ENCODE measurements at regions not wholly inside any gene's neighbourhood (a gene's known extent, or its start where the extent isn't known, plus 50 kb on each side); places are given as distances from the start of the nearest gene placed in this dataset.

- DNase-seq, result no peak
These were observed 396.0 kb upstream of the SMIM31 start for GRCh38 chr4:164357957-164358356.

GRCh38 chr4:164358400-164358799 lies 395.5 kb upstream of the SMIM31 start:
- no peak for DNase-seq

GRCh38 chr4:164359881-164360280 lies 394.1 kb upstream of the SMIM31 start:
- DNase-seq, result no peak

GRCh38 chr4:164368894-164369293 lies 385.0 kb upstream of the SMIM31 start:
- no peak for DNase-seq

GRCh38 chr4:164373021-164373420 lies 380.9 kb upstream of the SMIM31 start:
- DNase-seq, result no peak

GRCh38 chr4:164377277-164377676 lies 376.7 kb upstream of the SMIM31 start:
- no peak for DNase-seq

GRCh38 chr4:164378361-164378760 lies 375.6 kb upstream of the SMIM31 start:
- DNase-seq, result no peak

GRCh38 chr4:164379694-164380093 lies 374.2 kb upstream of the SMIM31 start:
- DNase-seq, result no peak

- no peak for DNase-seq
These were observed 372.1 kb upstream of the SMIM31 start for GRCh38 chr4:164381859-164382258.

- DNase-seq, result peak; percentile 55
These were observed 370.9 kb upstream of the SMIM31 start for GRCh38 chr4:164383058-164383357.

- DNase-seq, result peak; percentile 84
These were observed 370.3 kb upstream of the SMIM31 start for GRCh38 chr4:164383358-164384220.

GRCh38 chr4:164384416-164384815 lies 369.5 kb upstream of the SMIM31 start:
- peak; percentile 35 for DNase-seq

- no peak for DNase-seq
These were observed 357.5 kb upstream of the SMIM31 start for GRCh38 chr4:164396439-164396838.

- DNase-seq, result no peak
These were observed 351.4 kb upstream of the SMIM31 start for GRCh38 chr4:164402554-164402953.

GRCh38 chr4:164405774-164406173 lies 348.2 kb upstream of the SMIM31 start:
- no peak for DNase-seq

- no peak for DNase-seq
These were observed 345.1 kb upstream of the SMIM31 start for GRCh38 chr4:164408831-164409230.

- DNase-seq, result no peak
These were observed 343.5 kb upstream of the SMIM31 start for GRCh38 chr4:164410401-164410800.

- DNase-seq, result no peak
These were observed 341.7 kb upstream of the SMIM31 start for GRCh38 chr4:164412246-164412645.

- DNase-seq, result no peak
These were observed 340.2 kb upstream of the SMIM31 start for GRCh38 chr4:164413743-164414142.

GRCh38 chr4:164423819-164424218 lies 330.1 kb upstream of the SMIM31 start:
- DNase-seq, result no peak

GRCh38 chr4:164424846-164425245 lies 329.1 kb upstream of the SMIM31 start:
- DNase-seq, result no peak

GRCh38 chr4:164428561-164428960 lies 325.4 kb upstream of the SMIM31 start:
- DNase-seq, result no peak

- DNase-seq, result no peak
These were observed 315.6 kb upstream of the SMIM31 start for GRCh38 chr4:164438321-164438720.

GRCh38 chr4:164439037-164439436 lies 314.9 kb upstream of the SMIM31 start:
- DNase-seq, result no peak

- DNase-seq, result no peak
These were observed 313.7 kb upstream of the SMIM31 start for GRCh38 chr4:164440199-164440598.

All from right forelimb (tissue), 1 donor.